ENCODE measurements at regions not wholly inside any gene's neighbourhood (a gene's known extent, or its start where the extent isn't known, plus 50 kb on each side); places are given as distances from the start of the nearest gene placed in this dataset.
A peak's percentile ranks its signal among the peaks of the same experiment; 100 is the strongest.

DNA sequence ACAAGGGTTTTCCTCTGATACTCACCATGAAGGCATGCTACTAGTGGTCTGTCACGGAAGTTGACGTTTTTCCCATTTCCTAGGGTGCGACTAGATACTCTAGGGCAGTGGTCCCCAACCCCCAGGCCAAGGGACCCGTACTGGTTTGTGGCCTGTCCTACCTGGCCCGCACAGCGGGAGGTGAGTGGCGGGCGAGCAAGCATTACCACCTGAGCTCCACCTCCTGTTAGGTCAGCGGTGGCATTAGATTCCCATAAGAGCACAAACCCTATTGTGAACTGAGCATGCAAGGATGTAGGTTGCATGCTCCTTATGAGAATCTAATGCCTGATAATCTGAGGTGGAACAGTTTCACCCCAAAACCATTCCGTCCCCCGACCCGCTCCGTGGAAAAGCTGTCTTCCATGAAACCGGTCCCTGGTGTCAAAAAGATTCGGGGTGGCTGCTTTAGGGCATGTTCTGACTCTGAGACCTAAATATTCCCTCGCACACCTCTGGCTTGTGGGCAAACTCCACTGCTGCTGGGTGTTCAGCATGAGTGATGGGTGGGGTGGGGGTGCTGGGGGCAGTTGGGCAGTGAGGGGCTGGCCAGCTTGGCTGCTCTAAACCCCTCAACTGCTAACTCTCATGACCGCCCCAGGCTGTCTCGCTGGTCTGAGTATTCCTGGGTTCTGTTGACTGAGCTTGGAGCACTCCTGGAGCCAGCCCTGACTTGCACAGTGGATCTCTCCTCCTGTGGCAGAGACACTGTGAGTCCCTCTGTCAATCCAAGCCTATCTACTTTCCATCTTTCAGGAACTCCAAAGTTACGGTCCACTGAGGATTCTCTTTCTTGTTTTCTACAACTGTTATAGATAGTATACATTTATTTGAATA is 78.3 kb upstream of the NEK6 start:
- H3K27ac Mint-ChIP-seq (ENCODE audit: low read depth, unreplicated experiment), result no peak overlapping the region
- peaks cover 90% of the 10 kb centered on the region for H3K27me3 Mint-ChIP-seq (ENCODE audit: insufficient read depth, unreplicated experiment)
- ChIA-PET POLR2A (no interaction called here), CTCF (no interaction called here)
- no peak overlapping the region for H3K4me3 Mint-ChIP-seq (ENCODE audit: unreplicated experiment)
- intact Hi-C loops (cut with micrococcal nuclease), result no loop called here
- no TSS peak for BruUV-seq (replicated peaks)
- TF ChIP-seq, protein P1, sequence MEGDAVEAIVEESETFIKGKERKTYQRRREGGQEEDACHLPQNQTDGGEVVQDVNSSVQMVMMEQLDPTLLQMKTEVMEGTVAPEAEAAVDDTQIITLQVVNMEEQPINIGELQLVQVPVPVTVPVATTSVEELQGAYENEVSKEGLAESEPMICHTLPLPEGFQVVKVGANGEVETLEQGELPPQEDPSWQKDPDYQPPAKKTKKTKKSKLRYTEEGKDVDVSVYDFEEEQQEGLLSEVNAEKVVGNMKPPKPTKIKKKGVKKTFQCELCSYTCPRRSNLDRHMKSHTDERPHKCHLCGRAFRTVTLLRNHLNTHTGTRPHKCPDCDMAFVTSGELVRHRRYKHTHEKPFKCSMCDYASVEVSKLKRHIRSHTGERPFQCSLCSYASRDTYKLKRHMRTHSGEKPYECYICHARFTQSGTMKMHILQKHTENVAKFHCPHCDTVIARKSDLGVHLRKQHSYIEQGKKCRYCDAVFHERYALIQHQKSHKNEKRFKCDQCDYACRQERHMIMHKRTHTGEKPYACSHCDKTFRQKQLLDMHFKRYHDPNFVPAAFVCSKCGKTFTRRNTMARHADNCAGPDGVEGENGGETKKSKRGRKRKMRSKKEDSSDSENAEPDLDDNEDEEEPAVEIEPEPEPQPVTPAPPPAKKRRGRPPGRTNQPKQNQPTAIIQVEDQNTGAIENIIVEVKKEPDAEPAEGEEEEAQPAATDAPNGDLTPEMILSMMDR (IDR thresholded peaks at IDR 0.05; ENCODE audit: unreplicated experiment), result no peak
- H3K4me1 Mint-ChIP-seq (ENCODE audit: insufficient read depth, unreplicated experiment), result peaks cover 4% of the 10 kb centered on the region
- H3K36me3 Mint-ChIP-seq (ENCODE audit: insufficient read depth, unreplicated experiment), result no peaks in the 10 kb centered on the region
- no peaks in the 10 kb centered on the region for H3K9me3 Mint-ChIP-seq (ENCODE audit: unreplicated experiment)
- no peak for DNase-seq (ENCODE audit: unreplicated experiment)

DNA sequence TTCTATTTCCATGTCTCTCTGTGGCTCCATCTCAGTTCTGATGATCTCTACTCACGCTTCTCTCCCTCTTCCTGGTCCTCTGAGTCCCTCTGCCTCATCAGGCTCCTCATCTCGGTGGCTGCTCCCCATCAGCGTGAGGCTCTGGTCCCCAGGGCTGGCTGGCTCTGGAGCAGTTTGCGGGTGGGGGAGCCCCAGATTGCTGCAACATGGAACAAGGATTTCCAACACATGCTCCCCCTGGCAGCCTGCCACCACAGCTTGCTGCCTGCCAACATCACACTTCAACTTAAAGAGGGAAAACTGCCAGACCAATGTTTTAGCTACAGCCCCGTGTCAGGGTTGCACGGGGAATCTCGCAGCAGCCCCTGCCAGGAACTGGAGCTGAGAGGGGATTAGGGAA is 77.2 kb upstream of the NEK6 start:
- BruUV-seq (replicated peaks), result no TSS peak
- CTCF ChIA-PET, result no interaction called here
- no peak overlapping the region for H3K27ac Mint-ChIP-seq (ENCODE audit: low read depth, unreplicated experiment)

DNA sequence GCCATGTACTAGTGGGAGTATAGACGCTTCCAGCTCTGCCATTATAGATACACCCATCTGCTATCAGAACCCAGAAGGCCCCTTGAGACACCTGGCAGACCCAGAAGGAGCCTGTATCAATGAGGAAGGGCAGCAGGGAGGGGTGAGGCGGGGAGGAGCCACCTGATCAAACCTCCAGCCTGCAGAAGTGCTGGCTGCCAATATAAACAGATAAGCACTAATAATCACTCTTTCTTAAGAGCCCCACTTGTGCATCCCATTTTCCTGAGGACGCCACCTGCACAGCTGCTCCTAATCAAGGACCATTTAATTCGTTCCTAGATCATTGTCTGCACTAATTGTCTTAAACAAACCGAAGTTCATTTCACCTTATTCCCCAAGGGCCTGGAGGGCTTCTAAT is 75.0 kb upstream of the NEK6 start:
- Mint-ChIP-seq H3K27ac (ENCODE audit: low read depth, unreplicated experiment) (no peak overlapping the region), H3K27me3 (ENCODE audit: insufficient read depth, unreplicated experiment) (peaks cover 94% of the 10 kb centered on the region), H3K4me1 (ENCODE audit: insufficient read depth, unreplicated experiment) (peaks cover 4% of the 10 kb centered on the region), H3K4me3 (ENCODE audit: unreplicated experiment) (no peak overlapping the region), H3K9me3 (ENCODE audit: unreplicated experiment) (no peaks in the 10 kb centered on the region), H3K36me3 (ENCODE audit: insufficient read depth, unreplicated experiment) (no peaks in the 10 kb centered on the region)
- BruUV-seq (replicated peaks), result no TSS peak
- no peak for DNase-seq (ENCODE audit: unreplicated experiment)
- ChIA-PET POLR2A (no interaction called here), CTCF (interaction anchor here (0.6 to 1.7 kb wide), 2 partner anchors 12 to 141 kb away, joined by 3 read pairs; no protein-coding TSS in a partner anchor)
- intact Hi-C loops (cut with micrococcal nuclease), result no loop called here
- TF ChIP-seq, protein P1 (IDR thresholded peaks at IDR 0.05; ENCODE audit: unreplicated experiment), result no peak

More for the DNA sequence above, 77.2 kb upstream of the NEK6 start:
- peaks cover 90% of the 10 kb centered on the region for H3K27me3 Mint-ChIP-seq (ENCODE audit: insufficient read depth, unreplicated experiment)
- TF ChIP-seq, protein P1 (IDR thresholded peaks at IDR 0.05; ENCODE audit: unreplicated experiment), result no peak
- no peaks in the 10 kb centered on the region for H3K36me3 Mint-ChIP-seq (ENCODE audit: insufficient read depth, unreplicated experiment)
- H3K4me1 Mint-ChIP-seq (ENCODE audit: insufficient read depth, unreplicated experiment), result peaks cover 4% of the 10 kb centered on the region
- intact Hi-C loops (cut with micrococcal nuclease), result no loop called here
- H3K4me3 Mint-ChIP-seq (ENCODE audit: unreplicated experiment), result no peak overlapping the region
- POLR2A ChIA-PET, result no interaction called here
- no peaks in the 10 kb centered on the region for H3K9me3 Mint-ChIP-seq (ENCODE audit: unreplicated experiment)
- peak; percentile 60 for DNase-seq (ENCODE audit: unreplicated experiment)

DNA sequence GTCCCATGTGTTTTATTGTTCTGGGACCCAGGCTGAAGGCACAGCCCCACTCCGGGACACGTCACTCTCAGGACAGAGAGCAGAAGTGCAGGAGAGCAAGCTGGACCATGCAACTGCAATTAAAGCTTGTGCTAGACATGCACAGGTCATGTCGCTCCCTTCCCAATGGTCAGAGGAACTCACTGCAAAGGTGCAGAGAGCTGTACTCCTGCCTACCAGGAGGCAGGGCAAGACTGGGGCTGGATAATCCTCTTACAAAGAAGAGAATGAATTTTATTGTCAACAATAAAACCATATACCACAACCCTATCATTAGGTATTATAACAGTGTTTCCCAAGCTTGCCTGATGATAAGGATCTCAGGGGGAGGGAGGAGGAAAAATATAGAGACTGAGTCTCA is 74.0 kb upstream of the NEK6 start:
- POLR2A ChIA-PET, result interaction anchor here (0.8 kb wide), 1 partner anchor 13 kb away, joined by 4 read pairs; no protein-coding TSS in a partner anchor
- Mint-ChIP-seq H3K27me3 (ENCODE audit: insufficient read depth, unreplicated experiment) (peaks cover 100% of the 10 kb centered on the region), H3K4me3 (ENCODE audit: unreplicated experiment) (no peak overlapping the region), H3K27ac (ENCODE audit: low read depth, unreplicated experiment) (no peak overlapping the region), H3K4me1 (ENCODE audit: insufficient read depth, unreplicated experiment) (peaks cover 4% of the 10 kb centered on the region), H3K9me3 (ENCODE audit: unreplicated experiment) (no peaks in the 10 kb centered on the region), H3K36me3 (ENCODE audit: insufficient read depth, unreplicated experiment) (no peaks in the 10 kb centered on the region)
- DNase-seq (ENCODE audit: unreplicated experiment), result no peak
- intact Hi-C loops (cut with micrococcal nuclease), result no loop called here
- CTCF ChIA-PET, result interaction anchor here (1.7 kb wide), 1 partner anchor 142 kb away, joined by 3 read pairs; no protein-coding TSS in a partner anchor
- BruUV-seq (replicated peaks), result no TSS peak
- TF ChIP-seq, protein P1 (IDR thresholded peaks at IDR 0.05; ENCODE audit: unreplicated experiment), result no peak
